Stimulated activated CD8-positive, alpha-beta memory T cell treated with anti-CD3 and anti-CD28 coated beads, Interleukin-7, amount 100 ng/mL, for 24 hours (primary cell): ENCODE measurements at regions not wholly inside any gene's neighbourhood (a gene's known extent, or its start where the extent isn't known, plus 50 kb on each side); places are given as distances from the start of the nearest gene placed in this dataset.

Experiments
- DNase-seq: peaks from one replicate; pipeline ENCODE4 v3.0.0-alpha.2; 2020; ENCODE audit warnings: low read depth

DNA sequence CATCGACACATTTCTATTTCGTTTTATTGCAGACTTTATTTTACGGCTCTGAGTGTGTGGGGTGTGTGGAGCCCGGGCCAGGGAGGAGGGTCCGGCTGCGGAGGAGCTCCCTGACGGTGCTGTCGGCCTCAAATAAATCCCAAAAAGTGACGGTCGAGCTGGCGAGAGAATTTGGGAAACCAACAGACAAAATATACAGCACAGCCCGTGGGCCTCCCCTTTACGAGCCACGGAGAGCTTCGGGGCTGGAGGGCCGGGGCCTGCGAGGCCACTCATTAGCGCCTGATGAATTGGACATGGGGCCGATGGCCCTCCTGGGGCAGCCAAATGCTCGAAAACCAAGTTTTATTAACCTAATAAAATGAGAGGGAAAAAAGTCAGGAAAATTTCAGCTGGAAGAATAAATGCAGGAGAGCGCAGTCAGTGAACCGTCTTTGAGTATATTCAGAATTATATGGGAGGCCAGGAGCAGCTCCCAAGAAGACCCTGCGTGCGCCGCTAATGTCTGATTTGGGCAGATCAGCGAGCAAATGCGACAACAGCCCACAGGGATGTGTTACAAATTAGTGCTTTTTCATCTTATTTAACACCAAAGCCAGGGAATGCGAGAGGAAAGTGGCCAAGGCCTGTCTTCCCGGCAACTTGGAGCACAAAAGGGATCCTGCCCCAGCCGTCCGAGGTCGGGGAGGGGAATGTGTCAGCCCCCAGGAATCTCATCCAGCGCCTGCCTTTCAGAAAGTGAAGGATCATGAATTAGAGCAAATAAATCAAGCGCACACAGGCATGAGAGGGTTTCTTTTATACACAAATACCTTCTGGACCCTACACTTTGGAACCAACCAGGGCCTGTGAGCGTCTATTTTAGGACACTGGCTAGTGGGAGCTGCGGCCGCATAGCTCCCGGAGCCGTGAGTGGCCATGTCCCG is 249.1 kb downstream of the C16orf95 start:
- no peak for DNase-seq

DNA sequence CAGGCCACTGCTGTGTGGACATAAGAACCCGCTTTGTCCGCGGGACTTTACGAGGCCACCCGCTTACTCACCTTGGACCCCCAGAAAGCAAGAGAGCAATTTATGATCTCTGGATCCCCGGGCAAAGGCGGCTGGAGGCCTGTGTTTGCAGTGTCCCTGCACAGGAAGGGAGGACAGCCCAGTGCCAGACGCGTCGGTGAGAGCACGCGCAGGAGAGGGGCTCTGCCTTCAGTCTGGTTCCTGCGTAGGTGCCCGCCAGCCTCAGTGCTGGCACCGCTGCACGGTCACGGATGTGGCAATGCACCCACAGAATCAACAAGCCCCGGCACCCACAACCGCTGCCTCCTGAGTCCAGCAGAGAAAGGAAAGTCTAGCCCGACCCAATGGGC is 248.4 kb downstream of the C16orf95 start:
- no peak for DNase-seq

DNA sequence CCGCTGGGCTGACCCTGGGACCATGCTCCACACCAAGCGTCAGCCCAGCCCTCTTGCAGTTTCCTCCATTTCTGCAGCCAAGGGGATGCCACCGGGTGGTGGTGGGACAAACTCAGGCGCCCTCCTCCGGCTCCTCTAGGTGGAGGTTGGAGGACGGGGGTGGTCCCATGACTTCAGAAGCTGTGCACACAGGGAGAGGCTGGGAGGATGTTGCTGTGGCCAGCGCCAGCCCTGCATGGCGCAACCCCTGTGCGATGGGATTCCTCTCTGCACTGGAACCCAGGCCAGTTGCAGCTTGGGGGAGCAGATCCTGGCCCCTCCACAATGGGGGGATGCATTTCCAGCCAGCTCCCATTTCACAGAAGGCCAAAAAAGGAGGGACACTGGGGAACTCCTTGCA is 246.5 kb downstream of the C16orf95 start:
- DNase-seq: no peak

DNA sequence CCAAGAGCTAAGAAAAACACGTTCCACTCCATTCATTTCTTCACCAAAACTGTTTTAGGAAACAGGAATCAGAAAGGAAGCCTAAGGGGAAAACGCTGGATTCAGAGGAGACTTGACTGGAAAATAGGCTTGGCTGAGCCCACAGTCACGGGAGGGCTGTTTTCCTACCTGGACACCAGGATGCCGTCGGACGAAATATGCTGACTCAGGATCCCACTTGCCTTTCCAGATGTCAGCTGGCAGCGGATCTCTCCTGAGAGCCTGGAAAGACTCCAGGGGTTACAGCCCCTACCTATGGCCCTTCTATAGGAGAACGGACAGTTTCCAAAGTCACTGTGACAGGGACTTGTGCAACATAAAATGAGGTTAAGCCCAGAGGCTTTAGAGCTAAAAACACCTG is 245.1 kb downstream of the C16orf95 start:
- no peak for DNase-seq

DNA sequence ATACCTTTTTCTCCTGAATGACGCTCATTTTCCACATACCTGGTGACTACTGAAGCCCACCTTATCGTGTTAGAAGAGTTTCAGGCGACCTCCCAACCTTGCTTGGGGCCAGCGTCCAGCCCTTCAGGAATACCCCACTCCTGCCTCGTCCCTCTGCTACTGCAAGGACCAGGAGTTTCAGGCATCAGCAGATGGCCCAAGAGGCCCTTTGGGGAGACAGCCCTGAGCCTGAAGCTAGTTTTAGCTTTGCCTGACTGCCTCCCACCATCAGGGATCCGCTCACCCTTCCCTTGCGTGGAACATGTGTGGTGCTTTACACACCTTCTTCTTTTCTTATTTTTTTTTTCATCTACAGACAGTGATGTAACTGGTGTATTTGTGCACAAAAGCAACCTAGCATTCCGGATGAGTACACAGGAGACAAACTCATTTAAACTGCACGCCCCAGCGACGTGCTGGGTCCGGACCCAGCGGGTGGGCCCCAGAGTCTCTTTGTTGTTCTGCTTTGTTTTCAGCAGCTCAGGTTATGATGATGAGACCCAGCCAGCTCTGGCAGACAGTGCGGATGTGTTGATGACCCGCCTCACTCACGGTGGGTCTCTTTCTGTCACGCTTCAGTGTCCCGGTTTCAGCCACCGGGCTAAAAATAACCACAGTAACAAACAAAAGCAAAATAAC is 242.4 kb downstream of the C16orf95 start:
- DNase-seq: no peak

DNA sequence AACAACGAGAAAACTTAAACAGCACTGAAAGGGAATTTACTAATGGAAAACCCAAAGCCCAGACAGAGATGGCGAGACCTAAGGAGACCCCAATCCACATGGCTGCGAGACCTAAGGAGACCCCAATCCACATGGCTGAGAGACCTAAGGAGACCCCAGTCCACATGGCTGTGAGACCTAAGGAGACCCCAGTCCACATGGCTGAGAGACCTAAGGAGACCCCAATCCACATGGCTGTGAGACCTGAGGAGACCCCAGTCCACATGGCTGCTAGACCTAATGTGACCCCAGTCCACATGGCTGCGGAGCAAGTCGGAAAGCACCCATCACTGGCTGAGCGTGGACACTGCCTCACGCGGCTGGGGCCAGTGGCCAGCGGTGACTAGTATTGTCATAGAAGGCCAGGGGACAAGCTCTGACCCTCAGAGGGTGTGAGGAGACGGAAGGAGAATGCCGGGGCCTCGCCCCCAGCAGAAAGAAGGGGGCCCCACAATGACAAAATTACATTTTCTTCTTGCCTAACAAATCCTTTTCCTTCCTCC is 241.8 kb downstream of the C16orf95 start:
- no peak for DNase-seq

DNA sequence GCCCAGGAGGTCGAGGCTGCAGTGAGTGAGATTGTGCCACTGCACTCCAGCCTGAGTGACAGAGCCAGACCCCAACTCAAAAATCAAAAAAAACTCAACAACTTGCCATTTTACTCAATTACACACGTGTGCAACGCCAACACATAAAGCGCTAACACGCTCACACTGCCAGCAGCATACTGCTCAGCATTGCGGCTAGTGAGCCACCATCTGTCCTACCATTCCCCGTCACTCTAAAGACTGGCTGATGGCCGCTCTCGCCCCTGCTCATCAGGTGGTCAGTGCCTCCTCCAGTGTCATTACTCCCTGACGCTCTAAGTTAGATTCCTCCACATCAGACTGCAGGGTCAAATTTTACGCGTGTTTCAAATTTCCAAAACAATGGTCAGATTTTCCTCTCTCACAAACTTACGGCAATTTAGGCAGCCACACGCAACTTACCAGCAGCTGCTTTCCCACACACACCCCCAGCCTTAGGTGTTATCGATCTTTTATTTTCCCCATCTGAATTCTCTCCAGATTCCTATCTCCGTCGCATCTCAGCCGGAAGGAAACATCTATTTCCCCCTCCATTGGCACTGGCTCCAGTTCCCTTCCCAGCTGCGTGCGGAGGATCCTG is 240.8 kb downstream of the C16orf95 start:
- no peak for DNase-seq

DNA sequence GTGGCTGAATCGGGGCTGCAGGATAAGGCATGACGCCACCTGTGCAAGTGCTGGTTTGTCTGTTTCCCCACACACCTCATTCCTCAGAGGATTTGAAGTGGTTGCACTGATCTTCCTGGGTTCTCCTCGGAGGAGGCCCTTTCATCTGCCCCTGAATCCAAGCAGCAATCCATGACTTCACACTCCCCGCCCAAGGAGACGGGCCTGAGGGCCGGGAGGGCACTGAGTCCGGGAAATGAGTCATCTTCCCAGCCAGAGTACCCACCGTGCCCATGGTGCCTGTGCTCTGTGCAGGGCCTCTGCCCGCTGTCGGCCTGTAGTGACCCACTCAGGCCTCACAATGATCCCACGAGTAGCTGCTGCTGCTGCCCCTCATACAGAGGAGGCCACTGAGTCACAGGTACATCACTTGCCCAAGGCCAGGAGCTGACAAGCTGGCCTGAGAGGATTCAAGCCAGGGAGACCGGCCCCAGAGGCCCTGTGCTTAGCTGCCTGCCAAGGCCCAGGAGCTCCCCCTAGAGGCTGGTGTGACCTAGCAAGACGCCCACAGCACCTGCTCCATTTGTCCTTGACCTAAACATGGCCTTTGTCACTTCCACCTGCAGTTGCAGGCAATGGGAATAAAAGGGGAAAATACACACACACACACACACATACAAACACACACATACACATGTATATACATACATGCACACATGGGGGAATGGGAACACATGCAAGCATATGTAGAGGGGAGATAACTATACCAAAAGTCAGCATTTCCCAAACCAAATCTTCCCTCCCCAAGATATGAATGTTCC is 240.0 kb downstream of the C16orf95 start:
- no peak for DNase-seq

DNA sequence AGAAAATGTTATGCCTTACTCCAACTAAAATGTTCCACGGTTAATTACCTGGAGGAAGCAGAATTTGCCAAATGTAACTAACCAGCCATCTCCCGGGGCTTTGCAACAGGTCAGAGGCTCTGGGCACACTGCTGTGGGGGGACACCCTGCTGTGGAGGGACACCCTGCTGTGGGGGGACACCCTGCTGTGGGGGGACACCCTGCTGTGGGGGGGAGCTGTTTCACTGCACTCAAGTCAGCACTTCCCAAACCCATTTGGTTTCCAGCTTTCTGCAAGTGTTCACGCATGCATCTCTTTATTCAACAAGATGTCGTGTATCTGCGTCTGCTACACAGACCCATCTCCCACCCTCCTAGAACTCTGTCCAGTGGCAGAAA is 239.5 kb downstream of the C16orf95 start:
- no peak for DNase-seq

DNA sequence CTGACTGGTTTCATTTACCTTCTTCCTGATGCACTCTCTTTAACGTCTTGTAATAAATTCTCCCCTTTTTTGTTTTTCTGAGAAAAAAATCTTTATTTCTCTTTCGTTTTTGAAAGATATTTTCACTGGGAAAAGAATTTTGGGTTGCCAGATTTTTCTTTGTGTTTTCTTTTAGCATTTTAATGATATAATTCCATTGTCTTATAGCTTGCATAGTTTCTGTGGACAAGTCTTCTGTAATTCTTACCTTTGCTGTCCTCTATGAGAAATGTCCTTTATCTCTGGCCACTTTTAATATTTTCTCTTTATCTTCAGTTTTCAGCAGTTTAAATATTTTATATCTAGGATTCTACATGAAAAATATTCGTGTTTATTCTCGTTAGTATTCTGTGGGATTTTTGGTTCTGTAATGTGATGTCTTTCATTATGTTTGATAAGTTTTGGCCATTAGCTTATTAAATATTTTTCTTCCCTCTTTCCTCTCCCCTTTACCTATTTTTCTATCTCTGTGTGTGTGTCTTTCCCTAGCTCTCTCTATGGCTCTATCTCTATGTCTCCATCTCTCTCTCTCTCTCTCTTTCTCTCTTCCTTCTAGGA is 236.5 kb downstream of the C16orf95 start:
- DNase-seq: no peak

DNA sequence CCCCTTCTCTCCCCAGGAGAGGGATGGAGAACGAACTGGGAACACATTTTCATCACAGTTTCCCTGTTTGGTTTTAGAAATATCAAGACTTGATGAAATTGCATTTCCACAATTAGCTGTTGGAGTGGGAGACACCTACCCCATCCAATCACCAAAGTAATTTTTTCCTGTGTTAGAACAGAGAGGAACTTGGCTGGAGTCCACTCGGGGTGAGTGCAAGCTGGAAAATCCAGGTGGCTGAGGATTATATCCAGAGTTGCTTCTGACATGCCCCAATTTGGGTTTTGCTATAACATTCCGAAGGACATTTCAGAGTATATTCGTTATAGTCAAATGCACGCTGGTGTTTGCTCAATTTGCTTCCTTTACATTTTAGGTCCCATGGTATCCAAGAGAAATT is 231.8 kb downstream of the C16orf95 start:
- DNase-seq: no peak

DNA sequence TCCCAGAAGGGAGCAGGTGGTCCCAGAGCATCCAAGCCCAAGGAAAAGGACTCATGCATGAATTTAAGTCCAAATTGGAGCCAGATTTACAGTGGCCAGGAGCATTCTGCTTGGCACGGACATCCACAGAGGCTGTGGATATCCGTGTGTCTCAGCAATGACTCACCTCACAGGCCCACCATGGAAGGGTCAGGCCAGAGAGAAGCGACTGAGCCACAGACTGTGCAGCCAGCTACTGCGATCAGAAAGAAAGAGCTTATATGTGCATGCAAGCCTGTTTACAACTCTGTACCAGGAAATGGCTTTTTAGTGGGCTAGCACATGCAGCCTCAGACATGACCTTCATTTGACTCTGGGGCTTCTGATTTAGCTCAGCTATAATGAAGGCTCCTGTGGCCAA is 231.0 kb downstream of the C16orf95 start:
- no peak for DNase-seq

DNA sequence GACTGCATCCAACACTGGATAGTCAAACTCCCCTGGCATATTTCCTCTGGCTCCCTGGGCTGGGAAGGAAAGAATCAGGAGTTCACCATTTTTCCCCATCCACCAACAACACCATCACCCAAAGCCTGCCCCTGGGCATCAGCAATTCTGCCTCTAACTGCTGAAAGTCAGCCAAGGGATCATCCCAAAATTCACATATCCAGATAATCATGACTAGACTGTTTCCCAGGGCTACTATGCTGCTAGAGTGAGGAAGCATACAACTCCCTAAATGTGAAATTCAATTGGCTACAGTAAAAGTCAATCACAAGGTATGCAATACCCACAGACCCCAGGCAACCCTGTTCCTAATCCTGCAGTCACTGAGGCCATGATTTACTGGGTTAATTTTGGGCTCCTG is 230.6 kb downstream of the C16orf95 start:
- no peak for DNase-seq

DNA sequence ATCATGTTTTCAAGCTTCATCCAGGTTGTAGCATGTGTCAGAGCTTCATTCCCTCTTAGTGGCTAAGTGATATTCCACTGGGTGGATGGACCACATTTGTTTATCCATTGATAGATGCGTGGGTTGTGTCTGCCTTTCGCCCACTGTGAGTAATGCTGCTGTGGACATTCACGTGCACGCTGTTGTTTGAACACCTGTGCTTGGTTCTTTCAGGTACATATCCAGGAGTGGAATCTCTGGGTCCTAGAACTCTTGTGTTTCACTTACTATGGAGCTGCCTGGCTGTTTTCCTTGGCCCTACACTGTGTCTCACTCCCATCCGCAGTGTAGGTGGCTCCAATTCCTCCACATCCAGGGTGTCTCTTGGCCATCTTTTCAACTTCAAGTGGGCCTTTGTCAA is 224.2 kb downstream of the C16orf95 start:
- no peak for DNase-seq

DNA sequence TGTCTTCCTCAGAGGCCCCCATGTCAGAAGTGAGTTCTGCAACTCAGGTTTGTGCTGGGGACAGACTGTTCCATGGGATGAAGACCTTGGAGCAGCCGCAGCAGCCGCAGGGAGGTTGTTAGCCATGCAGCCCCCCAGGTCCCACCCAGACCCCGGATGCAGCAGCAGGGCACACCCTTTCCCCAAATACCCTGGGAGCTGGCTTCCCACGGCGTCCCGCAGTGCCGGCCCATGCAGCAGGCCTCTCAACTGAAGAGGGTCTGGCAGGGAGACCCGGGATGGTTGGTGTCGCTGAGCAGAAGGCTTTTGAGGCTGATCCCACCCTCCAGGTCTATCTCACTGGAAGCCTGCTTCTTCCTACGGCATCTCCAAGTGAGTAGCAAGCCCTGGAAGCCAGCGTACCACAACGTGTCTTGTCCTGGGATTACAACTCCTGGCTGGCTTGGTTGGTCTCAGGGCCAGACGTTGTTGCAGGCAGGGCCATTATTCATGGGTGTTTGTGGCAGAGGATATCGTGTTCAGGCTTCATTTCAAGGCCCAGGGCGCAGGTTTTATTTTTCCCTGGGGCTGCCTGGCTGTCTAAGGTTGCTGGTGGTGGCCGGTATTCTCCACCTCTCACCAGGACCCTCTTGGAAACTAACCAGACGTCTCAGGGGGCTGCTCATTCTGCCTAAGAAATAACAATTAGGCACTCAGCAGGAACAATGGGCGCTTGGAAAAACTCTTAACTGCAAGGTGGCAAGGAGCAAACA is 223.2 kb downstream of the C16orf95 start:
- no peak for DNase-seq

DNA sequence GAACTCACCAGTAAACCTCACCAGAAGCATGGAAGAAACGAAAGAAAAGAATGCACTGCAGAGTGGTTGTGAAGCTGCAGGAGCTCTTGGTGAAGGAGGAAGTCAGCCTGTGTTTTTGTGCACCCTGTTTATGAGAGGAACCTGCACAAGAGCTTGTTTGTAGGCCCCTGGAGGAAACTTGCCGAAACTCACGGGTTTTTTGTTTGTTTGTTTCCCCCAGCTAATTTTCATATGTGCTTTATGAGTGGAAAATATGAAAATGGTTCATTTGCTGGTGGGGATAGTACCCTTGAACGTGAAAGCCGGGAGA is 222.7 kb downstream of the C16orf95 start:
- no peak for DNase-seq

DNA sequence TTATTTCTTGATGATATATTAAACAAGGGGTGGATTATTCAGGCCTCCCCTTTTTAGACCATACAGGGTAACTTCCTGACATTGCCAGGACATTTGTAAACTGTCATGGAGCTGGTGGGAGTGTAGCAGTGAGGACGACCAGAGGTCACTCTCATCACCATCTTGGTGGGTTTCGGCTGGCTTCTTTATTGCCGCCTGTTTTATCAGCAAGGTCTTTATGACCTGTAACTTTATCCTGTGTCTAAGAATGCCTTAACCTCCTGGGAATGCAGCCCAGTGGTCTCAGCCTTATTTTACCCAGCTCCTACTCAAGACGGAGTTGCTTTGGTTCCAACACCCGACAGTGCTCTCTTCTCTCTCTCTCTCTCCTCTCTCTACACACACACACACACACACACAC is 221.9 kb downstream of the C16orf95 start:
- DNase-seq: no peak

DNA sequence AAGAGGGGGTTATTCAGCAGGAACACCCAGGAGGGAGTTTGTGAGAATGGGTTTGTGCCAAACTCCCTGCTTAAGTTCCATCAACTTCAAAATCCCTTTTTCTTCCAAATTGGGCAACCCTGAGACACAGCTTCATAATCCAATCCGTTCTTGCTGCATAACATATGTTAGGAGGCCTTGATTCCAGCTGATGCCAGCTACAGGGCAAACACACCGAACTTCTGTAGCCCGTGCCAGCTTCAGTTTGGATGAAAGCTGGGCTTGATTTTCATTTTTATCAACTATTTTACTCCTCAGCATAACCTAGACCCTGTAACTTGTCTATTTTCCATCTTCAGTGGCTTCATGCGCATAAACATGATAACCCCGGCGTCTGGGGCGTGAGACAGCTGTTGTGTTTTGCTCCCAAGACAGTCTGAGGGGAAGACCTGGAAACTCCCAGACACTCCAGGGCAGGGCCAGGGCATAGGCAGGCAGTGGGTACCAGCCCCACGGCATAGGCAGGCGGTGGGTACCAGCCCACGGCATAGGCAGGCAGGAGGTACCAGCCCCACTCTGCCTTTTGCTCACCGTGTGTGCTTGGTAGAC is 220.4 kb downstream of the C16orf95 start:
- DNase-seq: no peak

DNA sequence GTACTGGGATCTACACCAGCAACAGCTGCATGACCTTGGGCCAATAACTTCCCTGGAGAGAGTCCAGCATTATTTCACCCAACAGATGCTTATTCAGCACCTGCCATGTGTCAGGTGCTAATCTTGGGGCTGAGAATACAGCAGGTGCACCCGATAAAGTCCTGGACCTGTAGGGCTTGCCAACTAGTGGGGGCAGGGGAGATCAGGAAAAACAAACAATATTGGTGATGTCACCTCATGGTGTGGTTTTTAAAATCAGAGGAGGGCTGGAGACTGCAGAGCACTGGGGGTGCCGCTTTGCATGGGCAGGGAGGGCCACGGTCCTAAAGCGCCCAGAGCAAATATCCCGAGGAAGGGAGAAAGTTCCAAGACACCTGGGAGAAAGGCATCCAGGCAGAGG is 218.8 kb downstream of the C16orf95 start:
- DNase-seq: no peak

DNA sequence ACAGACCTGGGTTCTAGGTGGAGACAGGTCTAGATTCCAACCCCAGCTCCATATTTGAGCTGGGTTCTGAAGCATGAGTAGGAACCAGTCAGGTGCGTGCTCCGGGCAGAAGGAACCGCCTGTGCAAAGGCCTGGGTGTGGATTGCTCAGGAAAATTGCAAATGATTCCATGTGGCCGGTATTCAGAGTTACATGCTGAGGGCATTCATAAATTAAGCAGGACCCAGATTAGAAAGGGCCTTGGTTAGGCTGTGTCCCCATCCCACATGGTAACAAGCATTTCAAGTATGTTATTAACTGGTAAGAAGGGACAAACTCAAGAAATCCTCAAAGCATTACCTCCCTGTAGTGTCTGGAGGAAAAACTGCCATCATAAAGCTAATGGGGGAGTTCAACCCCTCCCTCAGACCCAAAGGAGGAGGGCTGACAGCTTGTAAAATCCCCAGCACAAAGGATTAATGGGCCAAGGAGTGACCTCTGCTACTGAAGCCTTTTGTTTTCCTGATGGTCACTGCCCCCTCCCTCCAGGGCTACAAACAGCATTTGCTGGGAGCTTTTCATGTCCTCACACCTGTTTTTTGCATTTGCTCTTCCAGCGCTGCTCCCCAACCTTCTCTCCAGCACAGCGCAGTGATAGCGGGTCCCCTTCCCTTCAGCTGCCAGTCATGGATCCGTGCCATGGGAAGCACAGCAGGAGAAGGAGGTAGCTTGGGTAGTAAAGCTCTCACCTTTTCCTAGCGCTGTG is 218.0 kb downstream of the C16orf95 start:
- no peak for DNase-seq
